Psoas muscle (tissue), 7 donors: ENCODE measurements at regions not wholly inside any gene's neighbourhood (a gene's known extent, or its start where the extent isn't known, plus 50 kb on each side); places are given as distances from the start of the nearest gene placed in this dataset.

Source experiments
- ATAC-seq, 4 donors: fragments of 200-7000 bp; cut with Tn5 transposase; one replicate each; pipeline ENCODE4 v1.9.1; 2020; ENCODE audit warnings: moderate library complexity in 3 of 4, mild to moderate bottlenecking in 2 of 4
- DNase-seq, 2 donors: peaks; one replicate each; pipeline ENCODE4 v3.0.0-alpha.2; 2020
- H3K27ac ChIP-seq: fragments of 200-600 bp; one replicate; pipeline ENCODE4 v1.8.0; 2022
- H3K27me3 ChIP-seq, 3 donors: fragments of 200-600 bp in 1 of 3; one replicate each; pipeline versions ENCODE4 v1.6.1 to v1.8.0; 2013 to 2022; ENCODE audit warnings: low read length in 2 of 3, mild to moderate bottlenecking in 2 of 3, moderate library complexity in 1 of 3; ENCODE audit not compliant: insufficient read depth in 3 of 3
- H3K36me3 ChIP-seq, 2 donors: fragments of 200-600 bp in 1 of 2; one replicate each; pipeline versions ENCODE4 v1.6.1 to v1.8.0; 2013 to 2022; ENCODE audit warnings: low read depth in 1 of 2, mild to moderate bottlenecking in 1 of 2, moderate library complexity in 1 of 2; ENCODE audit not compliant: insufficient read depth in 1 of 2
- H3K4me1 ChIP-seq: fragments of 200-600 bp; one replicate; pipeline ENCODE4 v1.8.0; 2022
- H3K4me3 ChIP-seq: fragments of 200-600 bp; one replicate; pipeline ENCODE4 v1.8.0; 2022; ENCODE audit warnings: mild to moderate bottlenecking
- H3K9me3 ChIP-seq: fragments of 200-600 bp; one replicate; pipeline ENCODE4 v1.8.0; 2022
- WGBS, 3 donors: extraction: QIAGEN DNeasy Blood & Tissue Kit; methylation state at CpG; one replicate each; pipeline versions ENCODE4 v1.1.6 to v1.1.7; 2013; 5-methylcytosine and 5-hydroxymethylcytosine counted together
- intact Hi-C, 2 donors: fragments of 100-400 bp; cut with DNase I; formaldehyde crosslinking; loops; one replicate each; pipeline versions ENCODE4 v1.11.0 to v1.14.2; 2022
- TF ChIP-seq, protein P1 (sequence below): fragments of 200-600 bp; IDR thresholded peaks from one replicate; pipeline ENCODE4 v1.8.0; 2022; ENCODE audit warnings: antibody characterized with exemption
- donor health status: healthy with polysubstance abuse.
- donor health status: DM: no; HTN: no; CAD: no; lungs with moderate emphysema.
- donor health status: Bipolar disorder and iron deficiency.
- donor health status: healthy.
- donor health status: DM: yes; HTN: yes; CAD: no.
- donor health status: DM: no; HTN: no; CAD: no.
- donor health status: DM: yes; HTN: yes; CAD: no.

DNA sequence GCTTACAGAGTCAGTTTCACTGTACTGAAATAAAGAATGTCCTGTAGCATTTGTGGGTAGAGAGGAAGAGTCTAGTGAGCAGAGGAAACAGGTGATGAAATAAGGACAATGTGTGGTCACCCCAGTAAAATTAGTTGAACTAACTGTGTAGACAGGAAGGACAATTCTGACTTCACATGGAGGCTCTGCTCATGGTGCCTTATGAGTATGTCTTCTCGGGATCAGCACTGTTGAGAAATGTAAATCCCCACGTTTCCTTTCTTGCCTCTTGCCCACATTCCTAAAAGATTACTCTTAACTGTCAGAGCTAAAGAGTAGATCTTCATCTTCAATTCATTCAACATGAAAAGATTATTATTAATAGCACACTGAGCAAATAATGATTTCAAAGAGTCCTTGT lies 113.2 kb upstream of the FLRT2 start:
- no peak overlapping the region for H3K27ac ChIP-seq
- no peak overlapping the region for H3K4me3 ChIP-seq
- H3K9me3 ChIP-seq: no peaks in the 10 kb centered on the region
- ATAC-seq (peak in 2 of 4 donors; percentile 24 to 48), DNase-seq (no peak)
- intact Hi-C loops: no loop called here
- H3K27me3 ChIP-seq: no peaks in the 10 kb centered on the region
- 16 to 25% (median 21%) methylated on average over 2 of the region's 2 CpGs for WGBS, 3 donors
- TF ChIP-seq, protein P1, sequence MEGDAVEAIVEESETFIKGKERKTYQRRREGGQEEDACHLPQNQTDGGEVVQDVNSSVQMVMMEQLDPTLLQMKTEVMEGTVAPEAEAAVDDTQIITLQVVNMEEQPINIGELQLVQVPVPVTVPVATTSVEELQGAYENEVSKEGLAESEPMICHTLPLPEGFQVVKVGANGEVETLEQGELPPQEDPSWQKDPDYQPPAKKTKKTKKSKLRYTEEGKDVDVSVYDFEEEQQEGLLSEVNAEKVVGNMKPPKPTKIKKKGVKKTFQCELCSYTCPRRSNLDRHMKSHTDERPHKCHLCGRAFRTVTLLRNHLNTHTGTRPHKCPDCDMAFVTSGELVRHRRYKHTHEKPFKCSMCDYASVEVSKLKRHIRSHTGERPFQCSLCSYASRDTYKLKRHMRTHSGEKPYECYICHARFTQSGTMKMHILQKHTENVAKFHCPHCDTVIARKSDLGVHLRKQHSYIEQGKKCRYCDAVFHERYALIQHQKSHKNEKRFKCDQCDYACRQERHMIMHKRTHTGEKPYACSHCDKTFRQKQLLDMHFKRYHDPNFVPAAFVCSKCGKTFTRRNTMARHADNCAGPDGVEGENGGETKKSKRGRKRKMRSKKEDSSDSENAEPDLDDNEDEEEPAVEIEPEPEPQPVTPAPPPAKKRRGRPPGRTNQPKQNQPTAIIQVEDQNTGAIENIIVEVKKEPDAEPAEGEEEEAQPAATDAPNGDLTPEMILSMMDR: no peak
- H3K36me3 ChIP-seq: no peaks in the 10 kb centered on the region
- H3K4me1 ChIP-seq: no peaks in the 10 kb centered on the region

DNA sequence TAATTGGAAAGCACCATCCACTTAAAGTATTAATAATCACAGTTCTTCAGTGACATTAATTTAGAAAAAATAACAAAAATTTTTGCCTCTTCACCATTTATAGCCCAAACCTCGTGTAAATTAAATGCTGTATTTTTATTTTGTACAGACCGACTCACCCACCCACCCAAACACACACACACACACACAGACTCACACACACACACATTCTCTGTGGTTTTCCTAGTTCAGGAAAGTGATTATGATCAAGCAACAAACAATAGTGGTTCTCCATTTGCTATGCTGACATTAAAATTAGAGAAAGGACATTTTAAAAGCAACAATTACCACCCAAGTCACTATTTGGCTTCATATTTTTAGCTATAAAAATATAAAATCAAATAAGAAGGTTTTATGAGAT lies 112.5 kb upstream of the FLRT2 start:
- Histone ChIP-seq H3K27me3 (no peaks in the 10 kb centered on the region), H3K9me3 (no peaks in the 10 kb centered on the region), H3K4me1 (no peaks in the 10 kb centered on the region), H3K4me3 (no peak overlapping the region), H3K27ac (no peak overlapping the region), H3K36me3 (no peaks in the 10 kb centered on the region)
- ATAC-seq (no peak), DNase-seq (no peak)
- intact Hi-C loops: no loop called here
- TF ChIP-seq, protein P1: no peak
- WGBS, 3 donors: 78 to 86% (median 80%) methylated on average over 2 of the region's 2 CpGs

DNA sequence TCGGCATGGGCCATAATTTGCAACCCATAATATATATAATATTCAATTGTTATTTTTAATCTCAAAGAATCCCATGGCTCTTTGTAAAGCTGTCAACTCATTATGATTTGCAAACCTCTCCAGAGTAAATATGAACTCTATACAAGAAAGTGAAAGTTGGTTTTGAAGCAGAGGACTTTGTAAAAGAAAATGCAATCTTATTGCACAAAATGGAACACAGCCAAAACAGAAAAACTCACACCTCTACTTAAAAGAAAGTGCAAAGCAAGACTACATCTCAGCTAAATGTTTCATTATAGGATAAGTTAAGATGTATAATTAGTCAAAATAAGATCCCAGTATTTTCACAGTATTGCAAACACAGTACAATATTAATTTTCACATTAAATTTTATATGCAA lies 111.2 kb upstream of the FLRT2 start:
- TF ChIP-seq, protein P1: no peak
- no peaks in the 10 kb centered on the region for H3K4me1 ChIP-seq
- no peak overlapping the region for H3K4me3 ChIP-seq
- ATAC-seq: no peak
- H3K9me3 ChIP-seq: no peaks in the 10 kb centered on the region
- intact Hi-C loops: no loop called here
- 94 to 100% (median 100%) methylated on average over 1 of the region's 1 CpG for WGBS, 3 donors
- H3K27ac ChIP-seq: no peak overlapping the region
- no peak for DNase-seq
- H3K27me3 ChIP-seq: no peaks in the 10 kb centered on the region
- no peaks in the 10 kb centered on the region for H3K36me3 ChIP-seq

DNA sequence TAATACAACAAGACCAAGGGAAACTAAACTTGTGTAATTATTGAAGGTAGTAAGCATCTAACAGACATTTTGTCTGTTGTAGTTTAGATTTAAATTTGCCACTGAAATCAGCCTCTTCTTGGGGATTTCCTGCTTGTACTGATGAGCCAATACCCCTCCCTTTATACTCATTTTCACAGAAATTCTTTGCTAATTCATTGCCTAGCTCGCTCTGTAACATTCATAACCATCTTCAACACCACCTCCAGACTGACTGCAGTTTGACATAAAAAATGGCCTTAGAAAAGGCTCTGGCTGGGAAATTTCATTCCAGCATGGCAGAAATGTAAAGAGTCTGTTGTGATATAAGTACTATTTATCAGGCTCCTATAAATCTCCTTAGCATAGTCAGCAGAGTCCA lies 109.7 kb upstream of the FLRT2 start:
- no peak overlapping the region for H3K4me3 ChIP-seq
- WGBS, 3 donors: 76 to 88% (median 79%) methylated on average over 1 of the region's 1 CpG
- H3K27ac ChIP-seq: no peak overlapping the region
- H3K4me1 ChIP-seq: no peaks in the 10 kb centered on the region
- H3K27me3 ChIP-seq: no peaks in the 10 kb centered on the region
- TF ChIP-seq, protein P1: no peak
- no peak for ATAC-seq
- H3K36me3 ChIP-seq: no peaks in the 10 kb centered on the region
- H3K9me3 ChIP-seq: no peaks in the 10 kb centered on the region
- no peak for DNase-seq
- intact Hi-C loops: no loop called here

DNA sequence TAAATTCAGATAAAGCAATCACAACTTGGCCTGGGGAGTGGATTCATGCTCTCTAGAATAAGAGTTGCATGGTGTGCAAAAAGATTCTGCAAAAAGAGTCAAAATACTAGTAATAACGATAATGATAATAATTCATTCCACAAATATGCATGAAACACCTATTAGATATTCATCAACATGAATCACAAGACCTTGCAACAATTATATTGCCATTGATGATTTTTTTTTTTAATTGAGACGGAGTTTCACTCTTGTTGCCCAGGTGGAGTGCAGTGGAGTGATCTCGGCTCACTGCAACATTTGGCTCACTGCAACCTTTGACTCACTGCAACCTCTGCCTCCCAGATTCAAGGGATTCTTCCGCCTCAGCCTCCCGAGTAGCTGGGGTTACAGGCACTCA lies 109.2 kb upstream of the FLRT2 start:
- intact Hi-C loops: no loop called here
- ATAC-seq: no peak
- Histone ChIP-seq H3K4me3 (no peak overlapping the region), H3K4me1 (no peaks in the 10 kb centered on the region), H3K36me3 (no peaks in the 10 kb centered on the region), H3K9me3 (no peaks in the 10 kb centered on the region), H3K27ac (no peak overlapping the region), H3K27me3 (no peaks in the 10 kb centered on the region)
- no peak for DNase-seq
- TF ChIP-seq, protein P1: no peak
- WGBS, 3 donors: 92 to 97% (median 93%) methylated on average over 5 of the region's 5 CpGs
